ENCODE measurements at regions not wholly inside any gene's neighbourhood (a gene's known extent, or its start where the extent isn't known, plus 50 kb on each side); places are given as distances from the start of the nearest gene placed in this dataset.

GRCh38 chr6:166075925-166076324, 91.7 kb downstream of the TBXT start:
- H4K5ac ChIP-seq (ENCODE audit: low read depth, low read length) = no peak overlapping the region
- WGBS, 2 experiments (ENCODE audit: extremely low coverage in 2 of 2, insufficient read length in 1 of 2) = 90% methylated on average over 2 of the region's 5 CpGs; no CpG with 5 or more reads in 1 of the 2 experiments
- H2AFZ ChIP-seq (replicated peaks; ENCODE audit: low read length, poor library complexity) = no peak overlapping the region
- H2AK9ac ChIP-seq (replicated peaks; ENCODE audit: low read depth, low read length, poor library complexity) = no peak overlapping the region
- H2AK5ac ChIP-seq (ENCODE audit: low read depth, low read length) = no peak overlapping the region
- no peaks in the 10 kb centered on the region for H3K9me1 ChIP-seq (ENCODE audit: insufficient read depth, low read length)
- no peak overlapping the region for H2BK20ac ChIP-seq (ENCODE audit: low read depth, low read length)
- intact Hi-C loops (cut with micrococcal nuclease) = loop anchor here (5.0 kb wide), 2 partner anchors 69 to 89 kb away; no protein-coding TSS in a partner anchor
- H3K14ac ChIP-seq (replicated peaks; ENCODE audit: low read depth, low read length) = no peak overlapping the region
- H4K8ac ChIP-seq (ENCODE audit: low read depth in 2 of 2, low read length in 2 of 2) = no peak overlapping the region
- BruUV-seq (replicated peaks) = no TSS peak
- no peak overlapping the region for H2BK5ac ChIP-seq (ENCODE audit: low read depth, low read length, poor library complexity, severe bottlenecking)
- peaks cover 7% of the 10 kb centered on the region for H3K27me3 ChIP-seq (ENCODE audit: control insufficient read depth, insufficient read depth, low read length)
- CTCF ChIA-PET = interaction anchor here (0.6 to 0.9 kb wide), 2 partner anchors 9 to 22 kb away, joined by 3 to 4 read pairs; no protein-coding TSS in a partner anchor
- ATAC-seq (ENCODE audit: low read depth) (no peak), DNase-seq (no peak)
- no peak overlapping the region for H3K27ac ChIP-seq (ENCODE audit: insufficient read depth, low read length)
- H4K91ac ChIP-seq (ENCODE audit: insufficient read depth, low read depth, low read length) = no peak overlapping the region
- H3K79me1 ChIP-seq (ENCODE audit: low read depth in 1 of 2, low read length in 2 of 2) = no peaks in the 10 kb centered on the region
- TF ChIP-seq BHLHE40 (IDR thresholded peaks at IDR 0.05; ENCODE audit: low read depth, low read length) = no peak
- TF ChIP-seq NFE2L2 (IDR thresholded peaks at IDR 0.05; ENCODE audit: low read depth, low read length) = no peak
- no peak for TF ChIP-seq MXI1 (IDR thresholded peaks at IDR 0.05; ENCODE audit: borderline replicate concordance, low read depth, low read length)
- TF ChIP-seq CTCF (conservative IDR thresholded peaks at IDR 0.05; ENCODE audit: low read depth, low read length) = no peak
- TF ChIP-seq CEBPB (IDR thresholded peaks at IDR 0.05; ENCODE audit: low read depth, low read length) = no peak
- POLR2A ChIA-PET (ENCODE audit: unreplicated experiment) = no interaction called here
- no peak overlapping the region for H2BK120ac ChIP-seq (ENCODE audit: low read depth, low read length)
- H3K4me1 ChIP-seq (ENCODE audit: control insufficient read depth, insufficient read depth, low read length) = peaks cover 1% of the 10 kb centered on the region; the same call in 1 of the 2 replicates
- no peak overlapping the region for H3K56ac ChIP-seq (ENCODE audit: extremely low read depth, insufficient read depth, low read length)
- no peak overlapping the region for H2BK15ac ChIP-seq (ENCODE audit: low read depth, low read length)
- no peaks in the 10 kb centered on the region for H3K9me3 ChIP-seq (ENCODE audit: control insufficient read depth, insufficient read depth, low read length)
- H3K18ac ChIP-seq (ENCODE audit: low read depth, low read length) = no peak overlapping the region
- dilution Hi-C loops (cut with HindIII; ENCODE audit: low sequenced_read_pairs, unreplicated experiment) = loop anchor here (25.0 kb wide), 1 partner anchor 189 kb away; no protein-coding TSS in a partner anchor
- H4K20me1 ChIP-seq (ENCODE audit: insufficient read depth, low read length) = no peaks in the 10 kb centered on the region; the same call in 1 of the 2 replicates
- no peak overlapping the region for H3K23ac ChIP-seq (ENCODE audit: low read depth, low read length)
- H3K9ac ChIP-seq (ENCODE audit: low read depth, low read length) = no peak overlapping the region
- no peak overlapping the region for H3K4ac ChIP-seq (ENCODE audit: low read depth, low read length)
- no peak overlapping the region for H3K4me3 ChIP-seq (ENCODE audit: insufficient read depth, low read depth, low read length)
- H3K4me2 ChIP-seq (ENCODE audit: low read depth, low read length) = no peak overlapping the region
- H3K36me3 ChIP-seq (ENCODE audit: control insufficient read depth, insufficient read depth, low read length) = no peaks in the 10 kb centered on the region
- in situ Hi-C loops (cut with MboI; ENCODE audit: low sequenced_read_pairs) = no loop called here
